DND-41 (cell line): ENCODE measurements at regions not wholly inside any gene's neighbourhood (a gene's known extent, or its start where the extent isn't known, plus 50 kb on each side); places are given as distances from the start of the nearest gene placed in this dataset.

Experiments used
- CTCF ChIP-seq: IDR thresholded peaks from 2 replicates; pipeline ENCODE4 v1.5.1; 2012; ENCODE audit warnings: borderline replicate concordance, low read length, moderate library complexity, mild to moderate bottlenecking; ENCODE audit not compliant: poor library complexity, severe bottlenecking; ENCODE audit errors: extremely low read depth
- EZH2 ChIP-seq: IDR thresholded peaks from 3 replicates; pipeline ENCODE4 v1.6.1; 2012; ENCODE audit warnings: borderline replicate concordance, low read depth, mild to moderate bottlenecking, moderate library complexity, low read length, inconsistent platforms; ENCODE audit not compliant: severe bottlenecking

DNA sequence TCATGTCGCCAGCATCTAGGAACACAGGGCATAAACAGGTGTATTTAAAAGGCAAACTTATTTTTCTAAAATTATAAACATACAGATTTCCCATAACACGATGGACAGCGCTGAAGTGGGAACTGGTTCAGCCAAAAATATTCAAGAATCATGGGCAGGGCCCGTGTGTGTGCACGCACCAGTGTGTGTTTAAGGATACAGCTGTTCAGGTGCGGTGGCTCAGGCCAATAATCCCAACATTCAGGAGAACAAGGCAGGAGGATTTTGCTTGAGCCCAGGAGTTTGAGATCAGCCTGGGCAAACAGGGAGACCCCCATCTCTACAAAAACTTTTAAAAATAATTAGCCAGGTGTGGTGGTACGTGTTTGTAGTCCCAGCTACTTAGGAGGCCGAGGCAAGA is 288.6 kb upstream of the HDAC4 start:
- TF ChIP-seq CTCF: no peak
- TF ChIP-seq EZH2: no peak
